Right ventricle myocardium superior (tissue), 1 donor: ENCODE measurements at regions not wholly inside any gene's neighbourhood (a gene's known extent, or its start where the extent isn't known, plus 50 kb on each side); places are given as distances from the start of the nearest gene placed in this dataset.

Experiments
- ATAC-seq: fragments of 200-7000 bp; cut with Tn5 transposase; one replicate; pipeline ENCODE4 v1.9.1; 2020; ENCODE audit warnings: mild to moderate bottlenecking; ENCODE audit not compliant: poor library complexity
- DNase-seq: peaks from one replicate; pipeline ENCODE4 v3.0.0-alpha.2; 2020
- intact Hi-C: fragments of 100-400 bp; cut with DNase I; formaldehyde crosslinking; loops from one replicate; pipeline ENCODE4 v1.11.2; 2022
- donor health status: DM: no; HTN: yes; CAD: no; lungs with severe emphysema.

DNA sequence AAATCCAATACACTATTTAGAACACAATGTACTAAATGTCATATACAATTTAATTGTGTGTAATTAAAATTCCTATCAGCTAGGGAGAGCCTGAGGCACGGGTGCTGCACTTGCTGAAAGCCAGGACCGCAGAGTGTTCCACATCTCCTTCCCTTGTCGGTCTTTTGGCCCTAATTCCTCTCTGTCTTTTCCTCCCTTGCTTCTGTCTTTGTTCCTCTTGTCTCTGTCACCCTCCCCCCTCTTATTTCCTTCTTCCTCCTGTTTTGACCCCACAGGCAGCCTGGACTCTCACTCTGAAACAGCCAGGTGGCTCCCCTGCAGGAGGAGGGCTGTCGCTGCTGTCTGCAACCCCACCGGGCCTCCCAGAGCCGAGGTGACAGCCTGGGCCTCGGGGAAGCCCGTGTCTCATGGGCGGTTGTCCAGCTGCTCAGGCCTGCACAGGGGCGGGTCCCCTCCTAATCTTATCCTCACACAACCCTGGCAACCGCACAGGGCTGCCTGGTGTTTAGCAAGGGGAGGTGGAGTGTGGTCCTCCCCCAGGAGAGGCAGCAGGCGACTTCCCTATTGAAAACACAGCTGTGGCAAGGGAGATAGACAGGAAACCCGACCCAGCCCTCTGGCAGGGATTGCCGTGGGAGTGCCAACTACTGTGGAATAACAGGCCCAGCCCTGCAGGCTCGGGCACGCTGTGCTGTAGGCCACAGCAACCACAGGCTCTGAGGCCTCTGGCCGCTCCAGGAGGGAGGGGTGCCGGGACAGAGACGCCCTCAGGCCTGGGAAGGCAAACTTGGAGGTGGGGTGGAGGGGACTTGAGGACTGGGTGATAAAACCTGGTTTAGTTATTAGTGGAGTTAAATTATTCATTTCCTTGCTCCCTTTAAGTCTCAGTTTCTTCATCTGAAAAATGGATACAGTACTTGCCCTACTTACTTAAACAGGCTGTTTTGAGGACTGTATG is 68.8 kb upstream of the WDR26 start:
- intact Hi-C loops: no loop called here
- ATAC-seq: peak; percentile 97
- DNase-seq: peak; percentile 97

DNA sequence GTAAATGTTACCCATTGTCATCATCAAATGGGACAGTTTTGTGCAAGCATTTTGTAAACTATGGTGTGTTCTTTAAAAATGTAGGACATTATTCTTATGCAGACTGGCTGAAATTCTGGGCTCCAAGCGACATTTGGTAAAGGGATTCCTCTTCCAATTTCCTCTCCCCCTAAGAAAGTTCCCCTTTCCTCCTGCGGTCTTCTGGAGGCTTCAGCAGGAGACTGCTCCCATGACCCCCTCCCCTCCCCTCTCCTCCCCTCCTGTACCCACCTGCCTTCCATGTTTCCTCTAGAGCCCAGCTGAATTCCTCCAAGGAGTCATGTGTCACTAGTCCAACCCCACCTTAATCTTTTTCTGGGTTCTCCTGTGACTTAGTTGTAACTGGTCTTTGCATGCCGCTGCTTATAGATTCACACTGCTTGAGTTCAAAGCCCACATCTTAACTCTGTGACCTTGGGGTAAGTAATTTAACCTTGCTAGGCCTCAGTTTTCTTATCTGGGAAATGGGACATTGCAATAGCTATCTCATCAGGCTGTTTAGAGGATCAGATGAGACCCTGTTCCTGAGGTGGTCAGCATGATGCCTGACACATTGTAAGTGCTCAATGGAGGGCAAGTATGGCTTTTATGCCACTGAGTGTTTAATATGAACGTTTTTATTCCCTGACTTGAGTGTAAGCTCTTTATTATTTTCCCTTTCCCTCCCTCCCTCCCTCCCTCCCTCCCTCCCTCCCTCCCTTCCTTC is 69.9 kb upstream of the WDR26 start:
- intact Hi-C loops: no loop called here
- ATAC-seq: no peak
- DNase-seq: no peak

DNA sequence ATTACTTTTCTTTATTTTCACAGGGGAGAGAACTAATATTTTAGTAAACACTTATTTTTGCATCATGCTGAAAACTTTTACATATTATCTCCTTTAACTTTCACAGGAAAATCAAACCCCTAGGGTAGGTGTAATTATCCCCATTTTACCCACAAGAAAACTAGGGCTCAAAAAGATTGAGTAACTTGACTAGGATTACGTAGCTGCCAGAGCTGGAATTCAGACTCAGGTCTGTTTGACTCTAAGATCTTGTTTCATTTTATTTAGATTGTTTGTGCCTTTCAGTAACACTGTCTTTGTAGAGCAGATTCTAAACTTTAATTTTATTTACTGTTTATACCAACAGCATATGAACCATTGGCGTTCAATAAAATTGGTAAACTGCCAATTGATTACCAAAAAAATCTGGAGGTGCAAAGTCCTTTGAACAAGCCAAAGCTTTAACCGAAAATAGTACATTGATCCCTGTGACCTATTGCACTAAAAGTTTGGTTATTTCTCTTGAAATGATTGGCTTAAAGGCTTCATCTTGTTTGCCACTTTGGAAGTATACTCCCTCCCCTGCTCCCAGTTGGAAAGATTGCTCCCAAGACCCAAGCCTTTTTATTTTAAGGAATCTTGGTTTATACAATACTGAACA is 71.0 kb upstream of the WDR26 start:
- no peak for ATAC-seq
- intact Hi-C loops: no loop called here
- DNase-seq: no peak

DNA sequence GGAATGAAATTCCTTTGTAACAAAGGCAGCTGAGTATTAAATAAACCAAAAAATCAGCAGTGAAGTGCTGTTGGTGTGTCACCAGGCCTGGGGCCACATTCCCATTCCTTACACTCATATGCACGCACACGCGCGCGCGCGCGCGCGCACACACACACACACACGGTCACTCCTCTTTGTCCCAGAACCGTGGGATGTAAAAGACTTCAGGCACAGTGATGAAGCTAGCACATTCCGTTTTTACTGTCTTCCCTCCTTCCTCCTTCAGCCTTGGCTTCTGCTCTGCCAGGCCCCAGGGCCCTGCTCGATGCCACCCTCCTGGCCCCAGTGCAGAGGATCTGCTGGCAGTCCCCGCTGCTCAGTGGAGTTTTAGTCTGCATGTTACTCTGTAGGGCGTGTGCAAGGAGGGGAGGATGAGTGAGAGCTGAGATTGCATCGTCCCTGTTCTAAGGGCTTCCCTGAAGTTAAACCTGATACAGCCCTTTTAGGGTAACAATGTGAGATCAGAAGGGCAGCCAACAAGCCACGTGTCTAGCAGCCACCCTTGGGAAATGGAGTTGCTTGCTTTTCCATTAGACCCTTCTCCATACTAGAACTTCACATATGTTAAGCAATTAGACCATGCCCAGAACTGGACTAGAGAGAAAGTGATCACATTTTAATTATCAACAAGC is 71.7 kb upstream of the WDR26 start:
- ATAC-seq (no peak), DNase-seq (no peak)
- intact Hi-C loops: no loop called here

DNA sequence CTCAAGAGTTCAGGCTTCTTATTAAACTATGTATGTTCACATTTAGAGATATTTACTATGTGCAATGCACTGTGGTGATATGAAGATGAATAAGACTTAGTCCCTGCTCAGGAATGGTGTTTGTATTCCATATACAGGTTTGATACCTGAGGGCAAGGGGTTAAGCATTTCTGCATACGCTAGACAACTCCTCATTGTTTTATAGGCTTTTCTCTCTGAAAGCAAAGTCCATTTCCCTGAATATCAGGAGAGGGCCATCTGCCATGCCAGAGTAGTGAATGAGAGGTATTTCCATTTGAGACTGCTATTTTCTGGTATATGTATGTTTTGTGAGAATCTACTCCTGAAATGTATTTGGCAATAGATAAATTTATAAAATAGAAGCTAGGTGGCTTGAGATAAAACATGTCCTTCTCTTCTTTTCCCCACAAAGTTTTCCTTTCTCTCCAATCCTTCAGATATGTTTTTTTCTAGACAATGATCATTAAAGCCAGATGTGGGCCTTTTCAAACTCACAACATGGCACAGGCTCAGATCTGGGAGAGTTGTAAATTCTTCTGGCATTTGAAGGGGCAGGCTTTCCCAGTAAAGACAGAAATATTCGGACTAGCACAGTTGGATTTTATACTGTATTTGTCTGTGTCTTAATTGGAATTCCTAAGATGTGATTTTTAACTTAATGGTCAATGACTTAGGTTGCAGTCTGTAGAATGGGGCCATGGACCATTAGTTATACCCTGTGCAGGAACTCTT is 73.3 kb upstream of the WDR26 start:
- ATAC-seq (no peak), DNase-seq (no peak)
- intact Hi-C loops: no loop called here

DNA sequence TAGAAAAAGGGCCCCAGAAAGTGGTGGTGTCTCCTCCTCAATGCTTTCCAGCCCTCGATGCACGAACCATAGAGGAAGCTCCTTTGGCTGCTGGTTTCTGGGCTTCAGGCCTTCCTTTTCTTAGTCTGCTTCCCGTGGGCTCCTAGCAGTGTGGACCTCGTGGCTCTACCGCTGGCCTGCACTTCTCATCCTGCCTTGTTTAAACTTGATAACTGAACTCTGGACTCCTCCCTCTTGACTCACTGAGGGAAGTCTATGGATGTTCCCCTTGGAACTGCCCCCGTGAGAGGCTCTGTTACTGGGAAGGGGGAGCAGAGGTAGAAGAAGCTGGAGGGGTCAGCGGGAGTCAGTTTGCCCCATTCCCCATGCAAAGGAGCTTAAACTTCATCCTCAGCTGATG is 75.3 kb upstream of the WDR26 start:
- intact Hi-C loops: loop anchor here (5.0 kb wide), 2 partner anchors 342 to 412 kb away; no protein-coding TSS in a partner anchor
- no peak for DNase-seq
- ATAC-seq: no peak

DNA sequence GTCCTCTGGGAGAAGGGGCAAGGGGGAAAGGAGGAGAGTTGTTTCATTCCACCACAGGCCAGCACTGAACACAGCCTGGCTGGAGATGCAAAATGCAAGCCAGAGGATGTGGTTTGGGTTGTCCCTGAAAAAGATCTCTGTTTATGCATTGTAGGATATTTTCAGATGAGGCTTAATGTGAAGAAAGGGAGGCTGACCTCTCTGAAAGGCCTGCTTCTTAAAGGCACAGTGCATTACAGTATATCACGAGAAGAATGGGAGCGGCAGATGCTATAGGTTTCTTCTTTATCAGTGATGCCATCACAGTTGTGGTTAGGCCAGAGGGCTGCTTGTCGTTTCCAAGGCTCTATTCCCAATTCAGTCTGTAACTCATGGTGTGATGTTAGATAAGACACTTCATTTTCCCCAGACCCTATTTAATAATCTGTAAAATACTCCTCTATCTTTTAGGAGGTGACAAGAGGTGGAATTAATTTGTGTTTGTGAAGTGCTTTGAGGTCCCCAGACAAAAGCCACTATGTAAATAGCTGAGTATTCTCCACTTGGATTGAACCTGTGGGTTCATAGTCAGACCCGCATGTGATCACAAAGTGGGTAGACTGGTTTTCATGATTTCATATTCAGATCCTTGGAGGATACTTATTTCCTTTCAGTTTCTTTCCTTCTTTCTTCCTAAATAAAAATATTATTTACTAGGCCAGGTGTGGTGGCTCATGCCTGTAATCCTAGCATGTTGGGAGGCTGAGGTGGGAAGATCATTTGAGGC is 76.5 kb upstream of the WDR26 start:
- ATAC-seq: no peak
- intact Hi-C loops: loop anchor here (5.0 kb wide), 2 partner anchors 341 to 411 kb away; no protein-coding TSS in a partner anchor
- no peak for DNase-seq

DNA sequence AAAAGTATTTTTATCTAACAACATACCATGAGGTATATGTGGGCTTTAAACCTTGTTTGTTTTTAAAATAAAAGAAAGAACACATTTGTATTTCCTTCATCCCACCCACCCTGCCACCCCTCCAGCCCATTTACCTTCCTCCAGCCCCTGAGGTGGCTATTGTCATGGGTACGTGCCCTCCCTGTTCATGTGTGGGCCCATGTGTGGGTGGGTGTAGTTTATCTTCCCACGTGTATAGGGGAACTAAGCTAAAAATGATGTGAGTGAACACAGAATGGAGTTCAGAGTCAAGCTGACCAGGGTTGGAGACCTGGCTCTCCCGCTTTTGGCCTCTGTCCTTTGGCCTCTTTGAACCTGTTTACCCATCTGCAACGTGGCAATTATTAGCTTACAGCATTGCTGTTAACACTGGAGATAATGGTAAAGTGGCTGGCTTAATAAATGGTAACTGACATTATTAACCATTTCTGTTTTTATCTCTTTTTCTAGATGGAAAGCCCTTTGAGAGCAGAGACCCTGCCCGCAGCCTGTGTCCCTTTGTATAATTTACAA is 78.1 kb upstream of the WDR26 start:
- intact Hi-C loops: loop anchor here (5.0 kb wide), 2 partner anchors 340 to 410 kb away; no protein-coding TSS in a partner anchor
- ATAC-seq (no peak), DNase-seq (no peak)

DNA sequence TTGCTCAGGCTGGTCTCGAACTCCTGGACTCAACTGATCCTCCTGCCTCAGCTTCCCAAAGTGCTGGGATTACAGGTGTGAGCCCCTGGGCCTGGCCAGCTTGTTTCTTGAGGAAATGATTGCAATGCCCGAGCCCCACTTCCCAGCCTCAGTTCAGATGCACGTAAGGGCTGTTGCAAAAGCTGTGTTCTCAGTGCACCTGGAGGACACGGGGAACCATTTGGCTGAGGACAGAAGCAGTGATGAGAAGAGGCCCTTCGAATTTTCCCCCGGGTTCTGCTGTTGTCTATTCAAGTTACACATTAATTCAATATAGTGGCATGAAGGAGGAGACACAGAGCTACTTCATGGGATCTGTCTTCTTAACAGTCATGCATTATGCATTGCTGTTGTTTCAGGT is 78.8 kb upstream of the WDR26 start:
- ATAC-seq: no peak
- DNase-seq: no peak
- intact Hi-C loops: loop anchor here (5.0 kb wide), 2 partner anchors 339 to 409 kb away; no protein-coding TSS in a partner anchor

DNA sequence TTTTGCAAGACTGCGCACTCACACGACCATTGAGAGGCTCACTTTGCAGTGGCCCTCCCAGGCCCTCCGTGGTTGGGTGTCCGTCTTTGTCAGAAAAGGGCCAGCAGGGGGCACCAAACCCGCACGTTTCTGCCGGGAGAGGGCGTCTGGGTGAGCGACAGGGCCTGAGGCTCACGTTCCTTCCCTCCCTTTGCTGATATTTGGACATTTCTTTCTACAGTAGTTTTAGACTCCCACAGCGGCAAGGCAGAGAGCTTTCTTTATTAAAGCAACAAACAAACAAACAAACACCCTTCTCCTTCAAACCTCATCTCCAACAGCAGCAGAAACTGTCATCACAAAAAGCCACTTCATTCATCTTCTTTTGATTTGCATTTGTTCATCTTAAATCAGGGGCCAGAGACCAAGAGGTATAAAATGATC is 79.2 kb upstream of the WDR26 start:
- ATAC-seq: peak; percentile 98
- DNase-seq: peak; percentile 91
- intact Hi-C loops: loop anchor here (5.0 kb wide), 2 partner anchors 339 to 409 kb away; no protein-coding TSS in a partner anchor

DNA sequence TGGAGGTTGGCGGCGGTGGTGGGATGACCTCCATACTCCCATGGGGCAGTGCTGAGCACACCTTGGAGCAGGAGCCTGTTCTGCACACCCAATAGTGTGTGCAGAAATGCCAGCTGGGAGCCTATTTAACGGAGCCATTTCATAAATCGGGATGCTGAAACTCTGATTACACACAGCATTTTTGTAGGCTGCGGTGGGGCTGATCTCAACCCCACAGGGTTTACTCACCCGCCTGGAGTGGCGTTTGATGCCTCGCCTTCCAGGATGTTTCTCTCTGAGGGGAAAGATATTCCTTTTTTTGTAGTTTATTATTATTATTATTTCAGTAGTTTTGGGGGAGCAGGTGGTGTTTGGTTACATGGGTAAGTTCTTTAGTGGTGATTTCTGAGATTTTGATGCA is 82.6 kb upstream of the WDR26 start:
- ATAC-seq: no peak
- DNase-seq: no peak
- intact Hi-C loops: no loop called here

DNA sequence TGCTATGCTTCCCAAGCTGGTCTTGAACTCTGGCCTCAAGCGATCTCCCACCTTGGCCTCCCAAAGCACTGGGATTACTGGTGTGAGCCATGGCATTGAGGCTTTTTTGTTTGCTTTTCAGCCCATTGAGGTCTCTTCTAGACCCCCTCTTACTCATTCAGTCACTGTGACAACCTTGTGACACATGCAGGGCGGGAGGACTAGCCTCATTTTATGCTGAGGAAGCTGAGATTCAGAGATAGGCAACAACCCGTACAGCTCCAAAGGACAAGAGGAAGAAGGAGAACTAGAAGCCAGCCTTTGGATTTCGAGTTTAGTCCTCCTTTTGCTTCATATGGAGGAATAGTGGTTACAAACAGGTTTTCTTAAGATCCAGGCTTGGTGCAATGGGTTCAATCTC is 83.9 kb upstream of the WDR26 start:
- DNase-seq (no peak), ATAC-seq (no peak)
- intact Hi-C loops: no loop called here

DNA sequence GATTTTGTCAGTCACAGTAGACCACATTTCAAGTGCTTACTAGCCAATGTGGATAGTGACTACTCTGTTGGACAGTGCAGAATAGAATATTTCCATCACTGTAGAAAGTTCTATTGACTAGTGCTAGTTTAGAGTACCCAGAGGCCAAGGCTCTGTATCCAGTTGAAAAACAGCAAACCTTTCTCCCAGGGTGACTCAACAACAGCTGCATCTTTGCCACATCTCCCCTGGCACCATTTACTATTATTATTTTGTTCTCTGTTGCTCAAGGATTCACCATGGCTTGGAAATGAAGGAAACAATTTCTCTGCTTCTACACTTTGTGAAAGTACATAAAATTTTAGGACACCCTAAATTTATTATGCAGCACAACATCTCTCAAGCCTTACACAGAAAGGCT is 85.3 kb upstream of the WDR26 start:
- intact Hi-C loops: no loop called here
- no peak for ATAC-seq
- DNase-seq: no peak

DNA sequence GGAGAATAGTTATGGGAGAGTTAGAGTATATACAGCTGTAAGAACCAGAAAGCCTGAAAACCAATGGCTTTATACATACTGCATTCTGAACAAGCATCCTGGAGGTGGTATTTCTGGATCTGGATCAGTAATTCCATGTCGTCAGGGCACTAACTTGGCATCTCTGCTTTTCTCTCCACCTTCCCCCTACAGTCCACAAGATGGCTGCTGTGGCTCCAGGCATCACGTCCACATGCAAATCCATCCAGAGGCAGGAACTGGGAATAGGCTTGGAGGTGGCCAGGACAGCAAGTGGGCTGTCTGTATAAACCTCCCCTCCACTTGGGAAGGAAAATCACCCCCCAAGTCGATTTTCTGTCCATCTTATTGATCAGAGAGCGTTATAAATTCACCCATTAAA is 86.2 kb upstream of the WDR26 start:
- ATAC-seq: no peak
- intact Hi-C loops: no loop called here
- DNase-seq: no peak

DNA sequence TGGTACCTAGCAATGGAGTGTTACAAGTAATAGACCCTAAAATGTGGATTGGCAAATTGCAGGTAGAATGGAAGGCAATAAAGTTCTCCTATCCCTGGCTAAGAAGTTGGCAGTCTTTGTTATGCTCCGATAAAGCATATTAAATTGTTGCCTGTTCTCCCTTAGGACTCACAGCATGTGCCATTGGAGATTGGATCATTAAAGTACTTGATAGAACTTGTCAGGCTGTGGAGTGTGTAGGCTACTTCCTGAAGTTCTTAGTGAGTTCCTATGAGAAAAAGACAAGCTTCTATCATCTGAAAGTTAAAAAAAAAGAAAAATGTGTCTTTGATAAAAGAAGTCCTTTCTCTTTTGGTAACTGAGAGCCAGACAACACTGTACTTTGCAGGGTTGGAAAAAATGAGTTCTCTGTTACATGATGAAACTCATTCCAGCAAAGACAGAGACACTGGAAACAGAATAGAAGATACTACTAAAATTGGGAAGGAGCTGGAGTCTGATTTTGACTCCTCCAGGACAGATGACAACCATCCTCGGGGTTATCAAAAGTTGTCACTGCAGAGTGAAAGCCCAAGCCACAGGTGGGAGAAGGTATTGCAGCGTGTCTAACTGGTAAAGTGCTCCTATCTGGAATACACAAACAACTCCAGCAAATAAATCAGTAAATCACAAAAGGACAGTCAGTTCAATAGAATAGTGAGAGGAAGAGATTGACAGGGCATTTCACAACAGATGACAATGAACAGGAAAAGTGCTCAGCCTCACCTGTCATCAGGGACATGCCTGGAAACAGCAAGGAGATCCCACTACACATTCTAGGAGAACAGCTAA is 87.5 kb upstream of the WDR26 start:
- intact Hi-C loops: no loop called here
- ATAC-seq (no peak), DNase-seq (no peak)

DNA sequence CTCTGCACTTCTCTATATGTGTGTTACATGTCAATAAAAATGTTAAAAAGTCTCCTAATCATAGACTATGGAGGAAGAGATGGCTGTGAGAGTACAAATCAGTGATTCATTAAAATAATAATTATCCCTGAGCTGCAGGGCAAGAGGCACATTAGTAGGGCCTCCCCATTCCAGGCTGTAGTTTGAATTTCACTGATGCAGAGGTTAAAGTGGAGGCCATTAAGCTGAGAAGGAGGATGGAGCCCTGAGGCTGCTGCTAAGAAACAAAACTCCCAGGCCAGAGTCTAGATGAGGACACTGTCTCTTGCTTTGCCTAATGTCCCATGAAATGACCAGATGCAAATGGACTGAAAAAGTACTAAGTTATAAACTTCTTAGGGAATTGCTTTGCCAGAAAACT is 89.1 kb upstream of the WDR26 start:
- DNase-seq (no peak), ATAC-seq (no peak)
- intact Hi-C loops: no loop called here
